ENCODE measurements at regions not wholly inside any gene's neighbourhood (a gene's known extent, or its start where the extent isn't known, plus 50 kb on each side); places are given as distances from the start of the nearest gene placed in this dataset.

DNA sequence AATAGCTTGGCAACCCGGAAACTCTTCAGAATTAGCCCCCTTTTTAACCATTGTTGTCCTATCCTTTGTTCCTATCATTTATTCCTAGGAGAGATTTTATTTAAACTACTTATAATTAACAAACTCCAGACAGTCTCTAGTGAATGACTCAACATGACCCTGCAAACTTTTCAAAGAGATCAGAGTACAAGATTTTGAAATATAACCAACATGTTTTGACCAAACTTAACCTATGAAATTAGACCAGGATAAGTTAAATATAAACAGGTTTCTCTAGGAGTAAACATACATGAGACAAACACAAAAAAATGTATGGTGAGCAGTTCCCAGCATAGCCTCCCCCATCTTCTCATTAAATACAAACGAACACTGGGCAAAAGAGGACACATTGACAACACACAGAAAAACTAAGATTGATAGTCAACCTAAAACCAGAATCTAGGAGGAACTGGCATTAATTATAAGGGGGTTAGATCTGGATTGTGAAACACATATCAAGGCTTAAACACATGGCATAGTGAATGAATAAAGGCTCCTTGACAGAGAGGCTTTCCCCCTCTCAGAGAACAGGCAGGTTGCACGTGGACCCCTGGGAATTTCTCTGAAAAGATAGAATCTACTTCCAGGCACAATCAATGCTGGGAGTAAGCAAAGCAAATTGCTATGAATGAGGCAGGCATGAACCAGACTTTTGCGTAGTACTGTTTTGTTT lies 284.1 kb downstream of the IRS1 start:
- no peak for DNase-seq

GRCh38 chr2:226514895-226515294 lies 284.7 kb downstream of the IRS1 start:
- DNase-seq: no peak

GRCh38 chr2:226511311-226511710 lies 288.3 kb downstream of the IRS1 start:
- no peak for DNase-seq

- no peak for DNase-seq
Measured at GRCh38 chr2:226508683-226509082, 290.9 kb downstream of the IRS1 start.

GRCh38 chr2:226508005-226508404 lies 291.6 kb downstream of the IRS1 start:
- no peak for DNase-seq

GRCh38 chr2:226497146-226497909 lies 302.3 kb downstream of the IRS1 start:
- no peak for DNase-seq

- DNase-seq: no peak
Measured at GRCh38 chr2:226496273-226496550, 303.4 kb downstream of the IRS1 start.

GRCh38 chr2:226495466-226496272 lies 304.0 kb downstream of the IRS1 start:
- DNase-seq: no peak

DNA sequence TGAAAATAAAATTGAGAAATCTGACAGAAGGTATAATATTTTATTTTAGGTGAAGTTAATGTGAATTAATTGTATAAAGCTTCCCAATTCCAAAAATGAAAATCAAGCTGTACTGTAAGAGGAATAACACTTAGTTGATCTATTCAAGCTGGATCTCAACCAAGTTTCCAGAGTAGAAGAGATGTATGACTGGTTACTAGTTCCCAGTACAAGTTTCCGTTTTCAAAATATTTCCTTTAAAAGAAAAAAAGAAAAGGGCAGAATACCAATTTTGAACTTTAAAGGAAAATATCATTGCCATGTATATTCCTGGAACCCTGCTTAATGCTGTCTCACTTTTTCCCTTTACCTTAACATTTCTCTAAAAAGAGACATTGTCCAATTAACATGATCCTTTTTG lies 308.5 kb downstream of the IRS1 start:
- DNase-seq: no peak

DNA sequence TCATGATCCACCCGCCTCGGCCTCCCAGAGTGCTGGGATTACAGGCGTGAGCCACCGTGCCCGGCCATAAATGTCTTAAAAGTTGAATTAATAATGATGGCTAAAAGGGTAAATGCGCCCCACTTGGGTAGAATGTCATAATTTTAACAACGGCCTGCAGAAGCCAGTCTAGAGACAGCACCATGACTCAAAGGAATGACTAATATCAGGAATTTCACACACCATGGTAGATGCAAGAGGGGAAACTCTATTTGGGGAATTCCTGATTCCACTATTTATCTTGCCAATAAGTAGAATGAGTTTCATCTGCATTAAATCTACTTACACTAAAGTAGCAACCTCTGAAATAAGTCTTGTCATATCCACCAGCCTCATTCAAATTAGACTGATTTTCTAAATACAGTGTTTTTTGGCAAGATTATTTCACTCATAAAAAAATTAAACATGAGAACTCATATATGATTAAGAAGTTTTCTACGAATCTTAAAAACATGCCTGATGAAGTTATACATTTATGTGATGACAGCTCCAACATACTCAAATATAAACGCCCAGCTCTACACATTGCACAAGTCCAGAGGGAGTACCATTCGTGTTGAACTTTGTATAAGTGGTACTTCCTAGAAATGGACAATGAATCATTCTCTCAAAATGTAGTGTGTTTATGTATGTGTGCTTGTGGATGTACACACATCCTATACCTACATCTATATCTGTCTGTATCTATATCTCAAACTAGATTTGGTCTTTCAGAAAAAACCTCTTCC lies 309.7 kb downstream of the IRS1 start:
- DNase-seq: no peak

DNA sequence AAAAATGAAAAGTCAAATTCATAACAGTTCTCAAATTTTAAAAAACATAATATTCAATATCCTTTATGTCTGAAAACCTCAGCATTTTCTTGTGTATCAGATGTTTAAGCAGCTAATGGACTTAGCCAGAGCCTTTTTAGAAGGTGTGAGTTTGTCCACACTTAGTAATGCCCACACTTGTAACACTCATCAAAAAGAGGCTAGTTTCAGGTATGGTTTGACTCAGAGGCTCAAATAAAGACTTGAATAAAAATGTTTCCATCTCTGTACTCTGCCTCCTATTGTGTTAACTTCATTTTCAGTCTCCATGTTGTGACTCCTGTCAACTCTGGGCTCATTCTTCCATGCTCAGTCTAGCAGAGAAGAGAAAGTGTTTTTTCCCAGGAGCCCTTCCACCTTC lies 311.6 kb downstream of the IRS1 start:
- DNase-seq: no peak

DNA sequence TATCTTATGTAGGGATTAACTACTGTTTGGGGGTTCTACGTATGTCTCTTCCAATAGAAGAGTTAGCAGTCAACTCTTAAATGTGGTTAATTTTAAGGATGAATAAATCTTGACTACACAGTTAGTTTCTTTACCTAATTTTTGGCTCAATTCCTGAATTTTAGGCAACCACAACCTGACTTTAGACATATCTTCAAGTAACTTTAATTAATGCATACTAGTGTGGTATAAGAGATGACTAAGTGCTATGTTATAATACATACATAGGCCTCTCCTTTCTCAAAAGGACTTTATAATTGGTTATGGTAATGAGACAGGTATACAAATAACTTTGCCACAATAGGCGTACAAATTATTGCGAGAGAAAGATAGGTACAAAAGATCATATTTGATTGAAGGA lies 312.0 kb downstream of the IRS1 start:
- no peak for DNase-seq

DNA sequence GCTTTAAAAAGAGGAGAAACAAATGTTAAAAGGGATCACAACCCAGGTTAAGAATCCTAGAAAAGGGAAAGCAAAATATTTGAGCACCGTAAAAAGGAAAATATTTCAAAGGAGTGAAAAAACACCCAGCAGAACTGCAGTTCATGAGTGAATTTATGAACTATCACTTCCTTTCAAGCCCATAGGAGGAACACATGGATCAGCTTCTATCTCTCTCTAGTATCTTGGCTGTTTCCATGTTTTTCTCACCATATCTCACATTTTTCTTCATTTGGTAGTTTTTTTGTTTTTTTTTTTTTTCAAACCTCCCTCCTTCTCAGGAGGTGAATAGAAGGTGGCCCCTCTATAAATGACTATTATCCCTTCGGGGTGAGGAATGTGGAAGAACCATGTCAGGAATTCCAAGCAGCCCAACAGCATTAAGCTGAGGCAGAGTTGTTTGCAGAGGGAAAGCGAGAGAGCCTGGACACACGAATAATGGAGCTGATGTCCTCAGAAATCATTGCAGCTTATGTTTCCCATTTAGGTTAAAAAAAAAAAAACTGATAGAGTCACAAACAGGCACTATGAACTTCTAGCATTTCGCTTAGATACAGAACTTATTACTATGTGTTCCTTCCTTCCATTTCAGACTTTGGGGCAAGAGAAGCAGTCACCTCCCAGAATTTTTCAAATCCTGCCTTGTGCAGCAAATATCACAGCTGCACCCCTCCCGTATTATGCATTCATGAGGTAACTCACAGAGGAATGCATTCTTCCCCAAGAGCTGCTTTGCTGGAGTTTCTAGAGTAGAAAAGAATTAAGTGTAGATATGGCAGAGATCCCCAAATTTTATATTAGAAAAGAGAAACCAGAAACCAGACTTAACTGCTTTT lies 315.6 kb downstream of the IRS1 start:
- no peak for DNase-seq

GRCh38 chr2:226483143-226483542 lies 316.5 kb downstream of the IRS1 start:
- DNase-seq: no peak

GRCh38 chr2:226478109-226478809 lies 321.4 kb downstream of the IRS1 start:
- no peak for DNase-seq

DNA sequence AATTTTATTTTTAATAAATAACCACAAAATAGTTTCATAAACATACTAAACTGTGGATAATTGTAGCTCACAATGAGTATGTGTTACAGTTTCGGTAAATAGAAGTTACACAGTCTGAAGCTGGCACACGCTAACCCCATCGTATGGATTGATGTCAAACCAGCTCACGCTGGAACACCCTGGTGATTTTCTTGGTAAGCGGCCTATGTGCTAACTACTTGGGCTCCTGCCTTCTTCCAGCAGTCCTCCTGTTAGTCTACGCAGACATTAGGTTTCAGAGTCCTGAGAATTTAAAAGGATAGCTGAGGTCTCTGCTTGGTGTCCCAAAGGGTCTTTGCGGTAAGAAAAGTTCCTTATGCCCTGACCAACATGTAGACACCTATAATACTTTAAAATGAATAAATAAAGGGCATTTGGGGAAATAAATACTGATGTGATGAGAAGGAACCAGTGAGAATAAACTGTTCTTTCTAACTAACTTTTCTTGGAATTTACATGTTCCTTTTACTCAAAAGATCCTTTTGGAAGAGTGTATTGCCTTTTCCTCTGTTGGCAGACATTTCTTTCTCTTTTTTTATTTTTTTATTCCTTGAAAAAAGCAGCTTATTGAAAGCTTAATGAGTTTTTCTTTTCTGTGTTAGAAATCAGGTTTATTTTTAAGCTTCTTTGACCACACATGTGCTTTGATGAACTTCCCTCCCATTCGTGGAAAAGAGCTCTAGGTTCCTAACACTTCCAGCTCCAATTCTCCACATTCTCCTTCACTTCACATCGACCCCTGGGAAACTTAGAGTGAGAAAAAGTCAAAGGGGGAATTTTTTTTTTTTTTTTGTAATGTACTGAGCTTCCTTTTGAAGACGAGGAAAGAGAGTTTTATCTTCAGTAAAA lies 322.2 kb downstream of the IRS1 start:
- no peak for DNase-seq

GRCh38 chr2:226475650-226476049 lies 324.0 kb downstream of the IRS1 start:
- no peak for DNase-seq

DNA sequence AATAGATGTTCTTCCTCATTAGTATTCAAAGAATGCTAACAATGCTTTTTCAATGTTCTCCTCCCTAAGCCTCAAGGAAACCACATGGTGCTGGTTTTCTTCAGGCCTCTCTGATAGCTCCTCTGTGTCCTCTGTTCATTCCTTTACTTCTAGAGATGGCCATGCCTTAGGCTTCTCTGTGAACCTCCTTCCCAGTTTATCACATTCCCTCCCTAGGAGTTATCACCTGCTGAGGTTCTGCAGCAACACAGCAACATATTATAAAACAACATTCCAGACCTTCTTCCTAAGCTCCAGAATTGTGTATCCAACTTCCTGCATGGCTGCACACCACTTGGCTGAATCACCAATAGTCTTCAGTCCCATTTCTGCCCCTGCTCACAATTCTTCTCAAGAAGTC lies 325.5 kb downstream of the IRS1 start:
- DNase-seq: no peak

GRCh38 chr2:226471987-226472470 lies 327.6 kb downstream of the IRS1 start:
- DNase-seq: no peak

GRCh38 chr2:226467633-226468032 lies 332.0 kb downstream of the IRS1 start:
- DNase-seq: no peak
